Activated B cell treated with CpG ODN at 0.5 μM for 24 hours (primary cell): ENCODE measurements at regions not wholly inside any gene's neighbourhood (a gene's known extent, or its start where the extent isn't known, plus 50 kb on each side); places are given as distances from the start of the nearest gene placed in this dataset.

Source experiments
- ATAC-seq: fragments of 200-7000 bp; cut with Tn5 transposase; one replicate; pipeline ENCODE4 v1.10.0; 2021; ENCODE audit warnings: low read depth, mild to moderate bottlenecking, moderate library complexity
- CTCF ChIA-PET: fragments of 350-600 bp; sonication (Branson Sonifier 250); formaldehyde crosslinking; loops from one replicate; lab custom pipeline; 2021; ENCODE audit warnings: antibody characterized with exemption; lab: Charles Lee
- POLR2A ChIA-PET: fragments of 350-600 bp; sonication (Branson Sonifier 250); formaldehyde crosslinking; loops from one replicate; lab custom pipeline; 2021; ENCODE audit warnings: antibody characterized with exemption; lab: Charles Lee
- DNase-seq: peaks from one replicate; pipeline ENCODE4 v3.0.0; 2022
- H3K27ac Mint-ChIP-seq: one replicate; pipeline ENCODE4 v1.8.0; 2020; ENCODE audit warnings: mixed read lengths
- H3K27me3 Mint-ChIP-seq: one replicate; pipeline ENCODE4 v1.8.0; 2021; ENCODE audit warnings: mixed read lengths
- H3K36me3 Mint-ChIP-seq: one replicate; pipeline ENCODE4 v1.8.0; 2021; ENCODE audit warnings: low read depth, mixed read lengths
- H3K4me1 Mint-ChIP-seq: one replicate; pipeline ENCODE4 v1.8.0; 2021; ENCODE audit warnings: mixed read lengths
- H3K4me3 Mint-ChIP-seq: one replicate; pipeline ENCODE4 v1.8.0; 2020; ENCODE audit warnings: mild to moderate bottlenecking, mixed read lengths
- H3K9me3 Mint-ChIP-seq: one replicate; pipeline ENCODE4 v1.8.0; 2020; ENCODE audit warnings: mixed read lengths
- CTCF ChIP-seq: fragments of 200-600 bp; IDR thresholded peaks from one replicate; pipeline ENCODE4 v1.8.0; 2022; ENCODE audit warnings: antibody characterized with exemption, mild to moderate bottlenecking
- intact Hi-C: fragments of 100-400 bp; cut with micrococcal nuclease; formaldehyde crosslinking; loops from one replicate; pipeline ENCODE4 v1.15.1; 2024

GRCh38 chr12:93323625-93324329, 53.9 kb upstream of the NUDT4 start:
- no peaks in the 10 kb centered on the region for H3K27me3 Mint-ChIP-seq
- POLR2A ChIA-PET = no interaction called here

DNA sequence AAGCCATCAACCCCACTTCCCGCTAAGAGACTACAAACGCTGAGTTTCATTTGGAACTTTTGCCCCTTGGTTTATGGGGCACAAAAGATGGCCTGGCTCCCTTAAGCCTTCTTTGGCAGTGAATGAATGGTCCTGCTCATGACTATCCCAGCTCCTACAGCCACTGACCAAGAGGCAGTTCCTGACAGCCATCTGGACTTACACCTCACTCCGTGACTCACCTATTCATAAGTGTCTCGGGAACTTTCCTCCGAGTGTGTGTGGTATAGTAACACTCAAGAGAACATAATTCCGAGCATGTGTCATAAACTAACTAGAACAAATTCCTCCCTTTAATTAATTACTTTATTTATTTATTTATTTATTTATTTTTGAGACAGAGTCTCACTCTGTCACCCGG, 51.9 kb upstream of the NUDT4 start:
- no peak for DNase-seq
- no peaks in the 10 kb centered on the region for H3K4me1 Mint-ChIP-seq
- no peaks in the 10 kb centered on the region for H3K27me3 Mint-ChIP-seq
- POLR2A ChIA-PET = no interaction called here
- no peaks in the 10 kb centered on the region for H3K36me3 Mint-ChIP-seq
- no peak for ATAC-seq
- intact Hi-C loops = no loop called here
- no peaks in the 10 kb centered on the region for H3K9me3 Mint-ChIP-seq
- CTCF ChIA-PET = no interaction called here
- H3K4me3 Mint-ChIP-seq = no peak overlapping the region
- H3K27ac Mint-ChIP-seq = no peak overlapping the region
- no peak for TF ChIP-seq CTCF

More at GRCh38 chr12:93323625-93324329, 53.9 kb upstream of the NUDT4 start:
- DNase-seq = no peak
- ATAC-seq = no peak
- no peaks in the 10 kb centered on the region for H3K36me3 Mint-ChIP-seq
- no peaks in the 10 kb centered on the region for H3K4me1 Mint-ChIP-seq
- no peak overlapping the region for H3K27ac Mint-ChIP-seq
- no peak overlapping the region for H3K4me3 Mint-ChIP-seq
- TF ChIP-seq CTCF = no peak
- intact Hi-C loops = no loop called here
- no peaks in the 10 kb centered on the region for H3K9me3 Mint-ChIP-seq
- CTCF ChIA-PET = no interaction called here
